Thyroid gland (tissue), 4 donors: ENCODE measurements at regions not wholly inside any gene's neighbourhood (a gene's known extent, or its start where the extent isn't known, plus 50 kb on each side); places are given as distances from the start of the nearest gene placed in this dataset.

Experiments
- POLR2A ChIP-seq, 2 donors: fragments of 450-650 bp; IDR thresholded peaks; one replicate each; pipeline ENCODE4 v1.6.1; 2017; ENCODE audit warnings: antibody characterized with exemption in 2 of 2, mild to moderate bottlenecking in 2 of 2, moderate library complexity in 1 of 2
- TF ChIP-seq, protein P1 (sequence below), 6 experiments: fragments of 200-600 bp in 3 of 6; fragments of 450-650 bp in 3 of 6; sonication (generic) in 3 of 6; IDR thresholded peaks; one replicate each; pipeline ENCODE4 v1.5.1; 2016 to 2019; ENCODE audit warnings: antibody characterized with exemption in 6 of 6, mild to moderate bottlenecking in 2 of 6, inconsistent platforms in 1 of 6, moderate library complexity in 1 of 6

DNA sequence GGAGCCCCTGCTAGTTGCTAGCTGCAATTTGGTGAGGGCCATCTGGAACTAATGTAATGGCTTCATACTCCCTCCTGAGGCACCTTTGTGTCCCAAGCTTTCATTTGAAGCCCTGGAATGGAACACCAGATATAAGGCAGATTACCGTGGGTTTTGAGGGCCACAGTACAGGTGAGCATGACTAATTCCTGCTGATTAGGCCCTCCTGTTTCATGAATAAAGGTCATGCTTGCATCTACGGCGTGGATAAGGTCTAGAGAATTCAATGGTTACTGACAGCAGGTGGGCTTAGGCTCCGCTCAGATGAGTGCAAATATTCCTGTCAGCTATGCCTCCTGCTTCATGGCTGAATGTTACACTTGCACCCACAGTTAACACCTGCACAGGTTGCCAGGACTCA lies 495.4 kb downstream of the NAP1L3 start:
- TF ChIP-seq, protein P1, sequence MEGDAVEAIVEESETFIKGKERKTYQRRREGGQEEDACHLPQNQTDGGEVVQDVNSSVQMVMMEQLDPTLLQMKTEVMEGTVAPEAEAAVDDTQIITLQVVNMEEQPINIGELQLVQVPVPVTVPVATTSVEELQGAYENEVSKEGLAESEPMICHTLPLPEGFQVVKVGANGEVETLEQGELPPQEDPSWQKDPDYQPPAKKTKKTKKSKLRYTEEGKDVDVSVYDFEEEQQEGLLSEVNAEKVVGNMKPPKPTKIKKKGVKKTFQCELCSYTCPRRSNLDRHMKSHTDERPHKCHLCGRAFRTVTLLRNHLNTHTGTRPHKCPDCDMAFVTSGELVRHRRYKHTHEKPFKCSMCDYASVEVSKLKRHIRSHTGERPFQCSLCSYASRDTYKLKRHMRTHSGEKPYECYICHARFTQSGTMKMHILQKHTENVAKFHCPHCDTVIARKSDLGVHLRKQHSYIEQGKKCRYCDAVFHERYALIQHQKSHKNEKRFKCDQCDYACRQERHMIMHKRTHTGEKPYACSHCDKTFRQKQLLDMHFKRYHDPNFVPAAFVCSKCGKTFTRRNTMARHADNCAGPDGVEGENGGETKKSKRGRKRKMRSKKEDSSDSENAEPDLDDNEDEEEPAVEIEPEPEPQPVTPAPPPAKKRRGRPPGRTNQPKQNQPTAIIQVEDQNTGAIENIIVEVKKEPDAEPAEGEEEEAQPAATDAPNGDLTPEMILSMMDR (IDR thresholded peaks at IDR 0.05), result no peak
- TF ChIP-seq POLR2A (IDR thresholded peaks at IDR 0.05), result no peak
